ENCODE measurements at regions not wholly inside any gene's neighbourhood (a gene's known extent, or its start where the extent isn't known, plus 50 kb on each side); places are given as distances from the start of the nearest gene placed in this dataset.

DNA sequence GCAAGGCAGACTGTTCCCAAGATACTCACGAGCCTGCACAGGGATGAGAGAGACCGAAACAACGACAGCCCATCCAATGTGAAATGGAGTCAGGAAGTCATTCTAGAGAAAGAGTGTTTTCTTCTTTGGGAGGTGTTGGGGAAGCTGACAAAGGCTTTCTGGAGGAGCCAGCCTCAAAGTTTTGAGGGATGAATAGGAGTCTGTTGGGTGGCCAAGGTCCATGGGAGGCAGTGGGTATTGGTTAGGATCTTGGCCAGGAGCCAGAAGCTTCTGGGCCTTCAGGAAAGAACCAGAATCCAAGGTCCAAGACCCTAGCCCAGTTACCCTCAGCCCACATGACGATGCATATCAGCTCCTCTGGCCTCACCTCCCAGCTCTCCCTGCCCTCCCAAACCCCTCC is 59.9 kb upstream of the SHISAL1 start:
- TF ChIP-seq, protein P1, sequence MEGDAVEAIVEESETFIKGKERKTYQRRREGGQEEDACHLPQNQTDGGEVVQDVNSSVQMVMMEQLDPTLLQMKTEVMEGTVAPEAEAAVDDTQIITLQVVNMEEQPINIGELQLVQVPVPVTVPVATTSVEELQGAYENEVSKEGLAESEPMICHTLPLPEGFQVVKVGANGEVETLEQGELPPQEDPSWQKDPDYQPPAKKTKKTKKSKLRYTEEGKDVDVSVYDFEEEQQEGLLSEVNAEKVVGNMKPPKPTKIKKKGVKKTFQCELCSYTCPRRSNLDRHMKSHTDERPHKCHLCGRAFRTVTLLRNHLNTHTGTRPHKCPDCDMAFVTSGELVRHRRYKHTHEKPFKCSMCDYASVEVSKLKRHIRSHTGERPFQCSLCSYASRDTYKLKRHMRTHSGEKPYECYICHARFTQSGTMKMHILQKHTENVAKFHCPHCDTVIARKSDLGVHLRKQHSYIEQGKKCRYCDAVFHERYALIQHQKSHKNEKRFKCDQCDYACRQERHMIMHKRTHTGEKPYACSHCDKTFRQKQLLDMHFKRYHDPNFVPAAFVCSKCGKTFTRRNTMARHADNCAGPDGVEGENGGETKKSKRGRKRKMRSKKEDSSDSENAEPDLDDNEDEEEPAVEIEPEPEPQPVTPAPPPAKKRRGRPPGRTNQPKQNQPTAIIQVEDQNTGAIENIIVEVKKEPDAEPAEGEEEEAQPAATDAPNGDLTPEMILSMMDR (IDR thresholded peaks at IDR 0.05) = no peak
- no peak for TF ChIP-seq POLR2A (IDR thresholded peaks at IDR 0.05)
